NCI-H2107 treated with DMSO at 0.1 percent for 48 hours (cell line): ENCODE measurements at regions not wholly inside any gene's neighbourhood (a gene's known extent, or its start where the extent isn't known, plus 50 kb on each side); places are given as distances from the start of the nearest gene placed in this dataset.
"Not testable (repeated sequence)": the region's sequence is repeated elsewhere in the genome, so short reads cannot be mapped to it uniquely, and the experiment has no call there.

ENCODE experiments used
- DNase-seq: peaks from one replicate; lab custom pipeline; 2025; ENCODE audit not compliant: unreplicated experiment; lab: John Stamatoyannopoulos, UW

GRCh38 chr7:66535414-66536329 is 93.0 kb upstream of the KCTD7 start:
- DNase-seq, result no peak

- no peak for DNase-seq
Measured at GRCh38 chr7:66537380-66537779, 91.3 kb upstream of the KCTD7 start.

GRCh38 chr7:66537876-66538275 is 90.8 kb upstream of the KCTD7 start:
- DNase-seq, result no peak

GRCh38 chr7:66539264-66539623 is 89.4 kb upstream of the KCTD7 start:
- no peak for DNase-seq

- DNase-seq, result no peak
Measured at GRCh38 chr7:66539902-66540375, 88.7 kb upstream of the KCTD7 start.

- DNase-seq, result no peak
Measured at GRCh38 chr7:66542049-66542448, 86.6 kb upstream of the KCTD7 start.

- no peak for DNase-seq
Measured at GRCh38 chr7:66542528-66543269, 86.0 kb upstream of the KCTD7 start.

- DNase-seq, result no peak
Measured at GRCh38 chr7:66549466-66549865, 79.2 kb upstream of the KCTD7 start.

GRCh38 chr7:66553001-66553400 is 75.7 kb upstream of the KCTD7 start:
- DNase-seq, result no peak

- not testable (repeated sequence) for DNase-seq
Measured at GRCh38 chr7:66553675-66554074, 75.0 kb upstream of the KCTD7 start.

GRCh38 chr7:66554291-66554690 is 74.4 kb upstream of the KCTD7 start:
- not testable (repeated sequence) for DNase-seq

- not testable (repeated sequence) for DNase-seq
Measured at GRCh38 chr7:66554842-66555430, 73.7 kb upstream of the KCTD7 start.

- no peak for DNase-seq
Measured at GRCh38 chr7:66556177-66556548, 72.5 kb upstream of the KCTD7 start.

- no peak for DNase-seq
Measured at GRCh38 chr7:66556549-66557213, 72.0 kb upstream of the KCTD7 start.

GRCh38 chr7:66557214-66558200 is 71.2 kb upstream of the KCTD7 start:
- DNase-seq, result peak; percentile 14

GRCh38 chr7:66558201-66558641 is 70.5 kb upstream of the KCTD7 start:
- DNase-seq, result no peak

GRCh38 chr7:66558660-66559465 is 69.8 kb upstream of the KCTD7 start:
- DNase-seq, result no peak

- no peak for DNase-seq
Measured at GRCh38 chr7:66564045-66564444, 64.6 kb upstream of the KCTD7 start.

GRCh38 chr7:66570179-66570578 is 58.5 kb upstream of the KCTD7 start:
- DNase-seq, result not testable (repeated sequence)
